22Rv1 (cell line): ENCODE measurements at regions not wholly inside any gene's neighbourhood (a gene's known extent, or its start where the extent isn't known, plus 50 kb on each side); places are given as distances from the start of the nearest gene placed in this dataset.

Experiments
- ZFX ChIP-seq: fragments of 450-650 bp; IDR thresholded peaks from 2 replicates; pipeline ENCODE4 v1.6.1; 2017; ENCODE audit warnings: antibody characterized with exemption, borderline replicate concordance
- TF ChIP-seq, protein P1 (sequence below): fragments of 450-650 bp; IDR thresholded peaks from 2 replicates; pipeline ENCODE4 v1.5.1; 2017; ENCODE audit warnings: mild to moderate bottlenecking

DNA sequence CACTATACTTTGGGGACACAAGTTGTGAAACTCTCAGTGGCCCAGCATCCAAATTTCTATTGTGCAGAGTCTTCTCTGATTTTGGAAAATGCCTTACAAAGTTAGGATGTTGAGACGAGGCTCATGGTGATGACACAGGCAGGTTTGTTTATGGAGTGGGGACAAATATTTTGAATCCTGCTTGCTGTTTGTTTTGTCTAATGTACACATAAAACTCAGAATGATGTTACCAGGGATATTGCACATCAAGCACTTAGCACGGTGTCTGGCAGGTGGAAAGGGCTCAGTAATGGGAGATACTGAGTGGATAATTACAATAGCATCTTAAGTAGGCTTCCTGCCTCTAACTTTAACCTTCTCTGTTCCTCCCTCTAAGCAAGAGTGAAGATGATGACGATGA, 628.9 kb upstream of the TBX3 start:
- TF ChIP-seq, protein P1, sequence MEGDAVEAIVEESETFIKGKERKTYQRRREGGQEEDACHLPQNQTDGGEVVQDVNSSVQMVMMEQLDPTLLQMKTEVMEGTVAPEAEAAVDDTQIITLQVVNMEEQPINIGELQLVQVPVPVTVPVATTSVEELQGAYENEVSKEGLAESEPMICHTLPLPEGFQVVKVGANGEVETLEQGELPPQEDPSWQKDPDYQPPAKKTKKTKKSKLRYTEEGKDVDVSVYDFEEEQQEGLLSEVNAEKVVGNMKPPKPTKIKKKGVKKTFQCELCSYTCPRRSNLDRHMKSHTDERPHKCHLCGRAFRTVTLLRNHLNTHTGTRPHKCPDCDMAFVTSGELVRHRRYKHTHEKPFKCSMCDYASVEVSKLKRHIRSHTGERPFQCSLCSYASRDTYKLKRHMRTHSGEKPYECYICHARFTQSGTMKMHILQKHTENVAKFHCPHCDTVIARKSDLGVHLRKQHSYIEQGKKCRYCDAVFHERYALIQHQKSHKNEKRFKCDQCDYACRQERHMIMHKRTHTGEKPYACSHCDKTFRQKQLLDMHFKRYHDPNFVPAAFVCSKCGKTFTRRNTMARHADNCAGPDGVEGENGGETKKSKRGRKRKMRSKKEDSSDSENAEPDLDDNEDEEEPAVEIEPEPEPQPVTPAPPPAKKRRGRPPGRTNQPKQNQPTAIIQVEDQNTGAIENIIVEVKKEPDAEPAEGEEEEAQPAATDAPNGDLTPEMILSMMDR: no peak
- no peak for TF ChIP-seq ZFX
